ENCODE measurements at regions not wholly inside any gene's neighbourhood (a gene's known extent, or its start where the extent isn't known, plus 50 kb on each side); places are given as distances from the start of the nearest gene placed in this dataset.
"Not testable (repeated sequence)": the region's sequence is repeated elsewhere in the genome, so short reads cannot be mapped to it uniquely, and the experiment has no call there.

GRCh38 chr3:11712646-11713045 is 68.9 kb upstream of the VGLL4 start:
- no peak for DNase-seq (ENCODE audit: low read depth)

GRCh38 chr3:11711876-11712275 is 68.2 kb upstream of the VGLL4 start:
- no peak for DNase-seq (ENCODE audit: low read depth)

GRCh38 chr3:11709782-11710181 is 66.1 kb upstream of the VGLL4 start:
- DNase-seq (ENCODE audit: low read depth), result no peak

- DNase-seq (ENCODE audit: low read depth), result not testable (repeated sequence)
Observed at GRCh38 chr3:11707084-11707483, 63.4 kb upstream of the VGLL4 start.

- no peak for DNase-seq (ENCODE audit: low read depth)
Observed at GRCh38 chr3:11706604-11707003, 62.9 kb upstream of the VGLL4 start.

- DNase-seq (ENCODE audit: low read depth), result no peak
Observed at GRCh38 chr3:11705049-11705448, 61.3 kb upstream of the VGLL4 start.

- DNase-seq (ENCODE audit: low read depth), result no peak
Observed at GRCh38 chr3:11703146-11703545, 59.4 kb upstream of the VGLL4 start.

- no peak for DNase-seq (ENCODE audit: low read depth)
Observed at GRCh38 chr3:11699083-11699427, 55.3 kb upstream of the VGLL4 start.

- DNase-seq (ENCODE audit: low read depth), result no peak
Observed at GRCh38 chr3:11698326-11699082, 54.8 kb upstream of the VGLL4 start.

- no peak for DNase-seq (ENCODE audit: low read depth)
Observed at GRCh38 chr3:11697701-11698100, 54.0 kb upstream of the VGLL4 start.

GRCh38 chr3:11696054-11696453 is 52.3 kb upstream of the VGLL4 start:
- DNase-seq (ENCODE audit: low read depth), result no peak
